NCI-H2029 treated with DMSO at 0.1 percent for 48 hours (cell line): ENCODE measurements at regions not wholly inside any gene's neighbourhood (a gene's known extent, or its start where the extent isn't known, plus 50 kb on each side); places are given as distances from the start of the nearest gene placed in this dataset.

ENCODE experiments used
- DNase-seq: peaks from one replicate; lab custom pipeline; 2025; lab: John Stamatoyannopoulos, UW

GRCh38 chr2:65737452-65738011 lies 305.1 kb upstream of the SPRED2 start:
- no peak for DNase-seq

- DNase-seq: no peak
Observed at GRCh38 chr2:65731476-65731875, 299.1 kb upstream of the SPRED2 start.

DNA sequence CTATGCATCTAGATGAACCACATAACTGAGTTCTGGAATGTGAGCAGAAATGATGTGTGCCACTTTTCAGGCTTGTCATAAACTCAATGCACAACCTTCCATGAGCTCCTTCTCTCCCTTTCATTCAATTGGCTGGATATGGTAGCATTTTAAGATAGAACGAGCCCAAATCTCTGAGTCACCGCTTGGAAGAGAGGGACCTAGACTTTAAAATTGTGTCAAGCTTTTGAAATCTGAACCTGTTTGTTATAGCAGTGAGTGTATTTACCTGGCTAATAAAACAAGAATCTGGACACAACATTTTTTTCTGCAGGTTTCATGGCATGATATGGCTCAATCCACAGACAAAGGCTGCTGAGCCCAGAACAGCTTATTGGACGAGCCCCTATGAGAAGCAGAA lies 297.8 kb upstream of the SPRED2 start:
- DNase-seq: no peak

- no peak for DNase-seq
Observed at GRCh38 chr2:65729246-65729645, 296.8 kb upstream of the SPRED2 start.

GRCh38 chr2:65728477-65729180 lies 296.2 kb upstream of the SPRED2 start:
- no peak for DNase-seq

DNA sequence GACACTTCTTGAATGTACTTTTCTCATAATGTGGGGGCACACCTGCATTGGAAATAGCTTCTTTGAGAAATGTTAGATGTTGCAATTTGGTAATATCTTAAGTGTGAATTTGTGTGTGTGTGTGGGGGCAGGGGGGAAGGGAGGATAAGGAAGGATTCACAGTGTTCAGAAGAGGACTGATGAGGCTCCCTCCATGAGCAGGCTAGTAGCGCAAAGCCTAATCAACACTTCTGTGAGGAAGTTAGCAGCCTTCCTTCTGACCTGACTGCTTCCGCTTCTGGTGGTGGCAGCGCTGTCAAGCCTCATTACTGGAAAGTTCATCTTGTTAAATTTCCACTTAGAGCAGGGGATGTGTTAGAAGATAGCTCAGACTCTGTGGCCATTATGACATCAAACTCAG lies 295.4 kb upstream of the SPRED2 start:
- DNase-seq: no peak

DNA sequence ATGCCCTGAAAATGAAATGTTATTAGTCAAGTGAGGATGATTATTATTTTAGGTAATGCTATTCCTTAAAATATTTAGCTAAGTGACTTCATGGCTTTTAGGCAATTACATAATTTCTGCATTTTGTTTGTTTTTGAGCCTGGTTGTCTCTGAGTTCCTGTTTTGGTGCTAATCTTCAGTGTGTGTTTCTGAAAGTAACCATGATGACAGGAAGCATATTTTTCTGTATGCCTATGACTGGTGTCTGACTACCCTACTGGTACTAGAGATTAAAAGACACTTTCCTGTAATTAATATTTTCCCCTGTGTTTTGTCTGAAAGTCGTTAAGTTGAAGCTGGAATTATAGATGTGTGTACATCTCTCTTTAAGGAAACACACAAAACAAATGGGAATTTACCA lies 295.0 kb upstream of the SPRED2 start:
- DNase-seq: no peak

- no peak for DNase-seq
Observed at GRCh38 chr2:65724752-65725151, 292.4 kb upstream of the SPRED2 start.

GRCh38 chr2:65724336-65724735 lies 291.9 kb upstream of the SPRED2 start:
- DNase-seq: no peak

DNA sequence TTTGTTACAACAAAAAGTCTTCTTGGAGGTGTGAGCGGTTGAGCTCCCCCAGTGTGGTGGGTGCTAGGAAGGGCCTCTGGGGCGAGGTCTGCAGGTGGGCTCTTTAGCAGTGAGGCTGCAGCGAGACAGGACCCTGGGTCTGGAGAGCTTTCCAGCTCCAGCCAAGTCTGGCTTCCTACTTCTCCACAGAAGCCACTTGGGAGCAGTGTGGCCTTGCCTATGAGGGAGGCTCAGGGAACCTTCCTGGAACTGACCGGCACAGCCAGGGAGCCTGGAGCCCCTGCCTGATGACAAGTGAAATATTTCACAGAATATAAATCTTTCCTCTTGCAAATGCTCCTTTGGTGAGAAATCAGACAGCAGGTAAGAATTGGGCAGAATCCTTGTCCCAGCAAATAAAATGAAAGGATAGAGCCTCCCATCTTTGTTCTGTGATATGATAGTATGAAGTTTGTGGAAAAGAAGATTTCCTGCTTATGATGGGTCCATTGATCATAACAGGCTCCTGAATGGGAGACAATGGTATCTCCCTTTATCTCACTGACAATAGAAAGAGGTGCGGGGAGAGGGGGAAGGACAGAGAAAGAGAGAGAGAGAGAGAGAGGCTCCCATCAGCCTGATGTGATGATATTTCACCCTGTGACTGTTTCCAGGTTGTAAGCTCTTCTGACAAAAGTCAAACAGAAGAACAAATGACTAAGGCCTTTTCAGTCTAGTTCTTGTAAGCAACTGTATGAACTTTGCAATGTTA lies 289.8 kb upstream of the SPRED2 start:
- DNase-seq: no peak

- no peak for DNase-seq
Observed at GRCh38 chr2:65716698-65717097, 284.3 kb upstream of the SPRED2 start.

DNA sequence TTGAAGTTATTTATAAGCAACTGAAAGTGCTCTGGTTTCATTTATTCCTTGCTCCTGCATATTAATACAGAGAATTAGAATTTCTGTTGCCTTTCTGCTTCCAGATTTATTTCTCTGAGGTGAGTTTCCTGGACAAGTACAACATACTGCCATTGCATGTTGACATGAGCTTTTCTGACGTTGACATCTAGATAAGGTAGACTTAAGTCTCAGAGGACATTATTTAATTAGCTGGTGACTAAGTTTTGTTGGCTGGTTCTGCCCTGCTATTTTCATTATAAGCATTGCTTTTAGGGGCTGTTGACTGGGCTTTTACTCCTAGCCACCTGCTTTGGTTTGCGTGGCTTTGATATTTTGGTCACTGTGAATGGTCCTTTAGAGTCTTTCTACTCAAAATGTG lies 282.9 kb upstream of the SPRED2 start:
- no peak for DNase-seq

GRCh38 chr2:65714866-65715265 lies 282.5 kb upstream of the SPRED2 start:
- no peak for DNase-seq

DNA sequence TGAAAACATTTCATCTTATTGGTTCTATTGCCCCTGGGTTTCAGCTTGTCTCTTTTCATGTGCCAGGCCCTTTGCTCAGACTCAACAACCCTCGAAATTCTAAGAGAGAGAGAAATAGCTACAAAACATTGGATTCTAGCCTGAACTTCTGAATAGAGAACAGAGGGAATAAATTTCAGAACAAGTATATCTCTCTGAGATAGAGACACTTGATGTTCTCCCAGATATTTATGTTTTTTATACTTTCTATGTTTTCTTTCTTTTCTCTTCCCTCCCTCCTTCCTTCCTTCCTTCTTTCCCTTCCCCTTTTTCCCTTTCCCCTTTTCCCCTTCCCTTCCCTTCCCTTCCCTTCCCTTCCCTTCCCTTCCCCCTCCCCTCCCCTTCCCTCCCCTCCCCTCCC lies 279.5 kb upstream of the SPRED2 start:
- no peak for DNase-seq

DNA sequence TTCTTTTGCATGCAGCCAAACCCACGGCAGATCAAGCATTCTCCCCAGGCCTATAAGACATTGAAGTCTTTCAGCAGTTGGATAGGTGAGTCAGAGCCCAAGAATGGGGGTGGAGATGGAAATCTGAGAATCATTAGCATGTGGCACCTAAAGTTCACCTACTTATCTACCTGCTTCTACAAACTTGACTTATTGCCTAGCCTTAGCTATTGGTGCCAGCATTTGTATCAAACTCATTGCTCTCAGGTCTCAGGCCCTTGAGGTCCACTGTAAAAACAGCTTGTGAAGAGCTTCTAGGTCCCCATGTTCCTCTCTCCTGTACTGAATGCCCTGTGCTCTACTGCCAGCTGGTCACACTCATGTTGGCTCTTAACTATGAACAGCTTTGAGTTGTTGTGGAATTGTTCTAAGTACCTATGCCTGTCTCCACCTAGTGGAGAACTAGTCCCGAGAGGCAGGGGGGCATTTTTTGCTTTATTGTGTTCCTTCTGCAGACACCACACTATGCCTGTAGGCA lies 278.4 kb upstream of the SPRED2 start:
- no peak for DNase-seq

DNA sequence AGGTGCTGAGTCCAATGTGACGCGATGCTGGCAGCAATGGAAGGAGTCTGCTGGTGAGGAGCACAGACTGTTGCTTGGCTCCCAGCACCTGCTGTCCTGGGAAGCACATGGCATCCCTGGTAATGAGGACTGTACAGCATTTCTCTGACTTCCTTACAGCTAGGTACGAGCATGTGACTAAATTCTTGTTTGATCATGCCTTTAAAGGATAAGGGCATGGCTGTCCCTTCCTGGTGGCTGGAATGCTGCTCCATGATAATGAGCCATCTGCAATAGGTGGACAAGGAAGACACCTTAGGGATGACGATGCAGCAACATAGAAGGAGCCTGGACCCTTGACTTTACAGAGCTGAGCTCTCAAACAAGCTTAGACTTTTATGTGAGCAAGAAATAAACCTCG lies 278.0 kb upstream of the SPRED2 start:
- no peak for DNase-seq

- DNase-seq: no peak
Observed at GRCh38 chr2:65708086-65708485, 275.7 kb upstream of the SPRED2 start.

DNA sequence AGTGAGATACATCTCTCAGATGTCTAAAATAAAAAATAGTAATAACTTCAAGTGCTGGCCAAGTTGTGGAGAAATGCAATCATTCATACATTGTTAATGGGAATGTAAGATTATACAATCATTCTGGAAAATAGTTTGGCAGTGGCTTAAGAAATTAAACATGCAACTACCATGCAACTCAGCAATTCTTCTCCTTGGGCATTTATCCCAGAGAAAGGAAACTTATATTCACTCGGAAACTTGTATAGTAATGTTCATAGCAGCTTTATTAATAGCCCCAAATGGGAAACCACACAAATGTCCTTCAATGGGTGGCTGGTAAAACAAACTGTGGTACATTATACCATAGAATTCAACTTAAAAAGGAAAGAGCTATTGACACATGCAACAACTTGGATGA lies 274.0 kb upstream of the SPRED2 start:
- DNase-seq: no peak

DNA sequence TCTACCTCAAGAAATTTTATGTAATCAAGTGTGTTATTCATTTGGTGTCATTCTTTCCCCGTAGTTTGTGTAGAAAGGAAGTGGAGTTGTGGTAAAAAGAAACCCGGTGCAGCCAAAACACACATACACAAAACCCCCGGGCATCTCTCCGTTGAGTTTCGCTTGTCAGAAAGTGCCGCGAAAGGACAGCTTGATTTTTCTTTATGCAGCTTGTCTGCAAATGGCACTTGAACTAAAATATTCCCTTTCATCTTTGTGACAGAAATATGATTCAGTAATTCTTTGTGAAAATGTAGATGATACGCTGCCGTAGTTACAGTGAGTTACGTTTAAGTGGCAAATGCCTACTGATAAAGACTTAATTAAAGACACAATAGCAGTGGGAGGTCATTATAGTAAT lies 268.8 kb upstream of the SPRED2 start:
- DNase-seq: no peak

DNA sequence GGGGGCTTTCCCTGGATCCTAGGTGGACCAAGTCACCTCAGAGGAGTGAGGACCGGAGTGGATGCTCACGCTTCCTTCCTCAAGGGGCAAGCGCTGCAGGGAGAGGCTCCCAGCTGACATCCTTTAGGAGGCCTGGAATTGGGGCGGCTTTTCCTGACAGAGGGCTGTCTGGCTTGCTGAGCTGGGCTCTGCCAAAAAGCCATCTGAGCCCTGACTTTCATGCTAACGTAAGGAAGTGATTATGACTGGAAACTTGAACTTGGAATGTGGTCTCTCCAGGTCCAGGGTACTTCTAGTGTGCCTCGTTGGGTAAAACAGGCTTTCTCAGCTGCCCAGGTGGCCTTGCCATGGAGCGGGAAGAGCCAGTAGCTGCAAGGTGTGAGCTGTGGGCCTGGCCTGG lies 268.3 kb upstream of the SPRED2 start:
- no peak for DNase-seq

GRCh38 chr2:65700004-65700651 lies 267.7 kb upstream of the SPRED2 start:
- DNase-seq: no peak

DNA sequence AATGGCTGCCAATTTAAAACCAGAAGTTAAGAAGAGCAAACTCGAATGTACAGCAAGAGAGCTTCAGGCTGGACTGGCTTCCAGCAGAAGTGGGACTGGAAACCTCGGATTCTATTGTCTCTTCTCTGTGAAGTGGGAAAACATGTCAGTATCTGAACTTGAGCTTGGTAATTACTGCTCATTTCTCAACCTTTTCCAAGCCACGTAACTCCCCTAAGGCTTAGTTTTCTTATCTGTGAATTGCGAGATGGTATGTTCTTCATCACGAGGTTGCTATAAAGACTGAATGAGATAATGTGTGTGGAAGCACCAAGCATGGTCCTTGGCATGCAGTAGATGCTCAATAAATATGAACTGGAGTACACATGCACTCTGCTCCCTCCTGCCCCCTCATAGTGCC lies 259.4 kb upstream of the SPRED2 start:
- no peak for DNase-seq
